Left ventricle myocardium inferior (tissue), 1 donor: ENCODE measurements at regions not wholly inside any gene's neighbourhood (a gene's known extent, or its start where the extent isn't known, plus 50 kb on each side); places are given as distances from the start of the nearest gene placed in this dataset.

Experiments
- DNase-seq: peaks from one replicate; pipeline ENCODE4 v3.0.0-alpha.2; 2020
- H3K27ac ChIP-seq: fragments of 200-600 bp; replicated peaks from 2 replicates; pipeline ENCODE4 v1.8.0; 2021
- H3K27me3 ChIP-seq: fragments of 200-600 bp; 2 replicates; pipeline ENCODE4 v1.8.0; 2021; ENCODE audit warnings: low read depth
- H3K36me3 ChIP-seq: fragments of 200-600 bp; 2 replicates; pipeline ENCODE4 v1.8.0; 2021
- H3K4me1 ChIP-seq: fragments of 200-600 bp; 2 replicates; pipeline ENCODE4 v1.8.0; 2021
- H3K4me3 ChIP-seq: fragments of 200-600 bp; 2 replicates; pipeline ENCODE4 v1.8.0; 2021; ENCODE audit warnings: mild to moderate bottlenecking, moderate library complexity
- H3K9me3 ChIP-seq: fragments of 200-600 bp; replicated peaks from 2 replicates; pipeline ENCODE4 v1.8.0; 2021
- intact Hi-C: fragments of 100-400 bp; cut with micrococcal nuclease; formaldehyde crosslinking; loops from one replicate; pipeline ENCODE4 v1.11.0; 2022
- TF ChIP-seq, protein P1 (sequence below): fragments of 200-600 bp; IDR thresholded peaks from 2 replicates; pipeline ENCODE4 v1.8.0; 2021; ENCODE audit warnings: antibody characterized with exemption, mild to moderate bottlenecking, borderline replicate concordance
- donor health status: DM: no; HTN: yes; CAD: no; lungs with severe emphysema.

- DNase-seq = no peak
- no peaks in the 10 kb centered on the region for H3K27me3 ChIP-seq
- H3K36me3 ChIP-seq = no peaks in the 10 kb centered on the region
- H3K27ac ChIP-seq = no peak overlapping the region
- peaks cover 9% of the 10 kb centered on the region for H3K9me3 ChIP-seq
- TF ChIP-seq, protein P1, sequence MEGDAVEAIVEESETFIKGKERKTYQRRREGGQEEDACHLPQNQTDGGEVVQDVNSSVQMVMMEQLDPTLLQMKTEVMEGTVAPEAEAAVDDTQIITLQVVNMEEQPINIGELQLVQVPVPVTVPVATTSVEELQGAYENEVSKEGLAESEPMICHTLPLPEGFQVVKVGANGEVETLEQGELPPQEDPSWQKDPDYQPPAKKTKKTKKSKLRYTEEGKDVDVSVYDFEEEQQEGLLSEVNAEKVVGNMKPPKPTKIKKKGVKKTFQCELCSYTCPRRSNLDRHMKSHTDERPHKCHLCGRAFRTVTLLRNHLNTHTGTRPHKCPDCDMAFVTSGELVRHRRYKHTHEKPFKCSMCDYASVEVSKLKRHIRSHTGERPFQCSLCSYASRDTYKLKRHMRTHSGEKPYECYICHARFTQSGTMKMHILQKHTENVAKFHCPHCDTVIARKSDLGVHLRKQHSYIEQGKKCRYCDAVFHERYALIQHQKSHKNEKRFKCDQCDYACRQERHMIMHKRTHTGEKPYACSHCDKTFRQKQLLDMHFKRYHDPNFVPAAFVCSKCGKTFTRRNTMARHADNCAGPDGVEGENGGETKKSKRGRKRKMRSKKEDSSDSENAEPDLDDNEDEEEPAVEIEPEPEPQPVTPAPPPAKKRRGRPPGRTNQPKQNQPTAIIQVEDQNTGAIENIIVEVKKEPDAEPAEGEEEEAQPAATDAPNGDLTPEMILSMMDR = no peak
- intact Hi-C loops = no loop called here
- H3K4me1 ChIP-seq = no peaks in the 10 kb centered on the region
- no peak overlapping the region for H3K4me3 ChIP-seq
These were observed 376.9 kb downstream of the CNTN6 start for GRCh38 chr3:1469687-1470086.

- Histone ChIP-seq H3K36me3 (no peaks in the 10 kb centered on the region), H3K4me1 (no peaks in the 10 kb centered on the region), H3K27me3 (no peaks in the 10 kb centered on the region), H3K9me3 (no peaks in the 10 kb centered on the region), H3K4me3 (no peak overlapping the region), H3K27ac (no peak overlapping the region)
- DNase-seq = no peak
- intact Hi-C loops = no loop called here
- TF ChIP-seq, protein P1 = no peak
These were observed 384.8 kb downstream of the CNTN6 start for GRCh38 chr3:1477669-1478068.

- Histone ChIP-seq H3K36me3 (no peaks in the 10 kb centered on the region), H3K27me3 (no peaks in the 10 kb centered on the region), H3K9me3 (no peaks in the 10 kb centered on the region), H3K4me3 (no peak overlapping the region), H3K27ac (no peak overlapping the region), H3K4me1 (no peaks in the 10 kb centered on the region)
- DNase-seq = no peak
- TF ChIP-seq, protein P1 = no peak
- intact Hi-C loops = no loop called here
These were observed 402.6 kb downstream of the CNTN6 start for GRCh38 chr3:1495466-1495865.

- Histone ChIP-seq H3K9me3 (no peaks in the 10 kb centered on the region), H3K4me3 (no peak overlapping the region), H3K27me3 (no peaks in the 10 kb centered on the region), H3K36me3 (no peaks in the 10 kb centered on the region), H3K4me1 (no peaks in the 10 kb centered on the region), H3K27ac (no peak overlapping the region)
- TF ChIP-seq, protein P1 = no peak
- intact Hi-C loops = no loop called here
- no peak for DNase-seq
These were observed 406.9 kb downstream of the CNTN6 start for GRCh38 chr3:1499694-1500093.

DNA sequence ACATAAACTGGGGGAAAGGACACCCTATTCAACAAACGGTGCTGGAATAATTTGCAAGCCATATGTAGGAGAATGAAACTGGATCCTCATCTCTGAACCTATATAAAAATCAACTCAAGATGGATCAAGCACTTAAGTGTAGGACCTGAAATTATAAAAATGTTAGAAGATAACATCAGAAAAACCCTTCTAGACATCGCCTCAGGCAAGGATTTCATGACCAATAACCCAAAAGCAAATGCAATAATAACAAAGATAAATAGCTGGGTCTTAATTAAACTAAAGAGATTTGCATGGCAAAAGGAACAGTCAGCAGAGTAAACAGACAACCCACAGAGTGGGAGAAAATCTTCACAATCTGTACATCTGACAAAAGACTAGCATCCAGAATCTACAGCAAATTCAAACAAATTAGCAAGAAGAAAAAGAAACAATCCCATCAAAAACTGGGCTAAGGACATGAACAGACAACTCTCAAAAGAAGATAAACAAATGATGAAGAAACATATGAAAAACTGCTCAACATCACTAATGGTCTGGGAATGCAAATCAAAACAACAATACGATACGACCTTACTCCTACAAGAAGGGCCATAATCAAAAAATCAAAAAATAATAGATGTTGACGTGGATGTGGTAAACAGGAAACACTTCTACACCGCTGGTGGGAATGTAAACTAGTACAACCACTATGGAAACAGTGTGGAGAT, 408.7 kb downstream of the CNTN6 start:
- H3K4me3 ChIP-seq = no peak overlapping the region
- DNase-seq = no peak
- no peaks in the 10 kb centered on the region for H3K9me3 ChIP-seq
- no peak overlapping the region for H3K27ac ChIP-seq
- TF ChIP-seq, protein P1 = no peak
- no peaks in the 10 kb centered on the region for H3K4me1 ChIP-seq
- H3K27me3 ChIP-seq = no peaks in the 10 kb centered on the region
- intact Hi-C loops = no loop called here
- H3K36me3 ChIP-seq = no peaks in the 10 kb centered on the region

DNA sequence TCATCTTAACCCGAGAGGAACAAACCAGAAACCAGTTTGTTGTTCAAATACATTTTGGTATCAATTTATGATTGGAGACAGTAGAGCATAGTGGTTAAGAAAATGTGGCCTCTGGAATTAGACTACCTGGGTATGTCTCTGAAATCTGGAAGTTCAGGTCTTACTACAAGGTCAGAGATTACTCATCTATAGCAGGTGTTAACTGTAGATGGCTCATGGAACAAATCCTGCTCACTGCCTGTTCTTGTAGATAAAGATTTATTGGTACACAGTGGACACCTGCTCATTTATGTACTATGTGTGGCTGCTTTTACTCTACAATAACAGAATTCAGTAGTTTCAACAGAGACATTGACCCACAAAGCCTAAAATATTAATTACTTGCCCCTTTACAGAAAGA, 413.3 kb downstream of the CNTN6 start:
- intact Hi-C loops = no loop called here
- TF ChIP-seq, protein P1 = no peak
- DNase-seq = no peak
- H3K27ac ChIP-seq = no peak overlapping the region
- no peaks in the 10 kb centered on the region for H3K36me3 ChIP-seq
- H3K4me3 ChIP-seq = no peak overlapping the region
- no peaks in the 10 kb centered on the region for H3K4me1 ChIP-seq
- H3K9me3 ChIP-seq = no peaks in the 10 kb centered on the region
- no peaks in the 10 kb centered on the region for H3K27me3 ChIP-seq
